ENCODE measurements at regions not wholly inside any gene's neighbourhood (a gene's known extent, or its start where the extent isn't known, plus 50 kb on each side); places are given as distances from the start of the nearest gene placed in this dataset.

DNA sequence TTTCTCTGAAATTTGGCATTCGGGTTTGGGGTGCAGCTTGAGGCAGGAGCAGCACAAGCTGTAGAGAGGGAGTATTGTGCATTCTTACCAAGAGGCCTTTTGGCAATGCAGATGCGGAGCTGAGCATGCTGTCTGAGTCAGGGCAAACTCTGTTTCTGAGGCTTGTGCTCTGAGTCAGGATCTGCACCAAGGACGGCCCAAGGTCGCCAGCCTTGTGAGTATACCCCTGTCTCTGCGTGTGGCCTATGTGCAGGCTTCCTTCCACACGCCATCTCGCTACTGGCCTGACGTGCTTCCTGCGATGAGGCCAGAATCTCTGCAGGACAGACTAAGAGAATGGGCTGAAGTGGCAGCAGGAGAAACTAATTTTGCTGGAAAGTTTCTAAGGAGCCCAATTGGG, 83.8 kb upstream of the ROPN1 start:
- no peaks in the 10 kb centered on the region for H3K27me3 ChIP-seq (ENCODE audit: low read length)
- no peak overlapping the region for H3K27ac ChIP-seq (ENCODE audit: low read depth, low read length)
- H4K20me1 ChIP-seq (ENCODE audit: low read depth, low read length) = no peaks in the 10 kb centered on the region
- H3K9ac ChIP-seq (ENCODE audit: low read length) = no peak overlapping the region
- no peaks in the 10 kb centered on the region for H3K36me3 ChIP-seq (ENCODE audit: low read length)
- no peaks in the 10 kb centered on the region for H3K79me2 ChIP-seq (ENCODE audit: insufficient read depth, low read length)
- no peak overlapping the region for H2AFZ ChIP-seq (ENCODE audit: low read depth, low read length, severe bottlenecking)
- no peak overlapping the region for H3K4me2 ChIP-seq (ENCODE audit: low read depth, low read length, poor library complexity, severe bottlenecking)
- H3K9me2 ChIP-seq (replicated peaks; ENCODE audit: insufficient read depth, low read length) = no peaks in the 10 kb centered on the region
- H3F3A ChIP-seq (ENCODE audit: insufficient read depth) = no peaks in the 10 kb centered on the region
- no peak overlapping the region for H3K4me3 ChIP-seq (ENCODE audit: insufficient read depth, low read length, poor library complexity, severe bottlenecking)
- TF ChIP-seq CTCF (IDR thresholded peaks at IDR 0.05; ENCODE audit: insufficient read depth, low read length, poor library complexity, severe bottlenecking) (no peak), EZH2phosphoT487 (conservative IDR thresholded peaks at IDR 0.05; ENCODE audit: low read length) (no peak)
- H3K9me3 ChIP-seq (ENCODE audit: insufficient read depth, low read length) = no peaks in the 10 kb centered on the region

DNA sequence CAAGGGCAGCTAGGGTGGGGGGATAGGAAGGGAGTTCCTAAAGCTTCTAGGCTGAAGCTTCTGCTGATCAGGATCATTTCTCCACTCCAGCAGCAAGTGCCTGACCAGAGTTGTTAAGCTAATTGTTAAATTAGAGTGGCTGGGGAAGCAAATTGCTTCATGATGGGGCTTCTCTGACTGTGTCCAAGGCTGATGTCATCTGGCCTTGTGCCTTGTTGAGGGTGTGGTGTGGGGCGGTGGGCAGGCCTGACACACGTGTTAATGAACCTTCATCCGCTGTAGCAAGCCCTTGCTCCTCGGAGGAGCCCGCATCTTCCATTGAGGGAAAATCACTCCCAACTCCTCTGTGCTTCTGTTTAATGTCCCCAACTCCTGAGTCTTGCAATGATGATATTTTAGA, 84.3 kb upstream of the ROPN1 start:
- H3K79me2 ChIP-seq (ENCODE audit: insufficient read depth, low read length) = no peaks in the 10 kb centered on the region
- H3K27me3 ChIP-seq (ENCODE audit: low read length) = no peaks in the 10 kb centered on the region
- TF ChIP-seq CTCF (IDR thresholded peaks at IDR 0.05; ENCODE audit: insufficient read depth, low read length, poor library complexity, severe bottlenecking) (no peak), EZH2phosphoT487 (conservative IDR thresholded peaks at IDR 0.05; ENCODE audit: low read length) (no peak)
- H3K9me2 ChIP-seq (replicated peaks; ENCODE audit: insufficient read depth, low read length) = no peaks in the 10 kb centered on the region
- H3K9me3 ChIP-seq (ENCODE audit: insufficient read depth, low read length) = no peaks in the 10 kb centered on the region
- H3K4me2 ChIP-seq (ENCODE audit: low read depth, low read length, poor library complexity, severe bottlenecking) = no peak overlapping the region
- H2AFZ ChIP-seq (ENCODE audit: low read depth, low read length, severe bottlenecking) = no peak overlapping the region
- no peak overlapping the region for H3K9ac ChIP-seq (ENCODE audit: low read length)
- H3F3A ChIP-seq (ENCODE audit: insufficient read depth) = no peaks in the 10 kb centered on the region
- no peaks in the 10 kb centered on the region for H4K20me1 ChIP-seq (ENCODE audit: low read depth, low read length)
- no peak overlapping the region for H3K4me3 ChIP-seq (ENCODE audit: insufficient read depth, low read length, poor library complexity, severe bottlenecking)
- no peak overlapping the region for H3K27ac ChIP-seq (ENCODE audit: low read depth, low read length)
- H3K36me3 ChIP-seq (ENCODE audit: low read length) = no peaks in the 10 kb centered on the region

- H3F3A ChIP-seq (ENCODE audit: insufficient read depth) = no peaks in the 10 kb centered on the region
- no peaks in the 10 kb centered on the region for H4K20me1 ChIP-seq (ENCODE audit: low read depth, low read length)
- TF ChIP-seq EZH2phosphoT487 (conservative IDR thresholded peaks at IDR 0.05; ENCODE audit: low read length) = no peak
- peak; percentile 76 for TF ChIP-seq CTCF (IDR thresholded peaks at IDR 0.05; ENCODE audit: insufficient read depth, low read length, poor library complexity, severe bottlenecking)
- H3K27ac ChIP-seq (ENCODE audit: low read depth, low read length) = no peak overlapping the region
- no peaks in the 10 kb centered on the region for H3K27me3 ChIP-seq (ENCODE audit: low read length)
- no peaks in the 10 kb centered on the region for H3K36me3 ChIP-seq (ENCODE audit: low read length)
- no peak overlapping the region for H3K9ac ChIP-seq (ENCODE audit: low read length)
- no peaks in the 10 kb centered on the region for H3K79me2 ChIP-seq (ENCODE audit: insufficient read depth, low read length)
- H3K9me2 ChIP-seq (replicated peaks; ENCODE audit: insufficient read depth, low read length) = no peaks in the 10 kb centered on the region
- no peaks in the 10 kb centered on the region for H3K9me3 ChIP-seq (ENCODE audit: insufficient read depth, low read length)
- no peak overlapping the region for H2AFZ ChIP-seq (ENCODE audit: low read depth, low read length, severe bottlenecking)
- H3K4me2 ChIP-seq (ENCODE audit: low read depth, low read length, poor library complexity, severe bottlenecking) = no peak overlapping the region
- H3K4me3 ChIP-seq (ENCODE audit: insufficient read depth, low read length, poor library complexity, severe bottlenecking) = no peak overlapping the region
Measured at GRCh38 chr3:124078953-124079911, 87.3 kb upstream of the ROPN1 start.

All from SU-DHL-6 (cell line).